ENCODE measurements at regions not wholly inside any gene's neighbourhood (a gene's known extent, or its start where the extent isn't known, plus 50 kb on each side); places are given as distances from the start of the nearest gene placed in this dataset.

DNA sequence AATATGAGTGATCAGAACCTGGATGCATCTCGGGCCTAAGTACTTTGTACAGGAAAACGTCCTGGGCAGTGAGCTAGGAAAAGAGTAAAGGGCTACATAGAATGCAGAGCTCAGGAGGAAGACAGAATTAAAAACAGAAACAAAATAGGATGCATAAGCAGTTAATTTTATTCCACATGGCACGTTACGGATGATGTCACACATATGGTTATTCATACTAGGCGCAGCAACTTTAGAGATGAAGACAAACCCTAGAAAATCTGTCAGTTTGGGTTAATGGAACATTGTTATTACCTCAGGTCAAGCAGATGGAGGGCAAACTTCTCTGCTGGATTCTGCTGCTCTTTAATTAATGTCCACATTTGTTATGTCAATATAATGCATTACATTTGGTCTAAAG, 445.4 kb downstream of the ANXA1 start:
- TF ChIP-seq TAF1 (IDR thresholded peaks at IDR 0.05; ENCODE audit: borderline replicate concordance, insufficient read depth, low read length): no peak
- no peak for TF ChIP-seq SIN3A (IDR thresholded peaks at IDR 0.05; ENCODE audit: borderline replicate concordance, insufficient read depth, low read length)

DNA sequence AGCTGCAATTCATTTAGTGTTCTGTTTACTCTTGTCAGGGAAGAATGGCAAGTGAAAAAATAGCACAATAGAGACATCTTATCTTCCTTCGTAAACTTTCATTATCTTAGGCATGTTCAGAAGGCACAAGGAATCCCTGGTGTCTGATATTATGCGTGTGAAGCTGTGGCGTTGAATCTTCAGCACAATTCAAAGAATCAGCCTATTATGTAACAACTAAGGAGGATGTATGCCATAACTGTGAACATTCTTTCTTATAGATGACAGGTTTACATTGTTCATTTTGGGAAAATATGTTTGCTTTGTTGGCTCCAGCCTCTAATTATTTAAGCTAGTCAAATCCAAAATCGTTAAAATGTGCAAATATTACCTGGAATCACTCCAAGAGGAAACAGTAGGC, 446.1 kb downstream of the ANXA1 start:
- TF ChIP-seq POLR2AphosphoS5 (IDR thresholded peaks at IDR 0.05; ENCODE audit: low read depth, low read length) (no peak), SIN3A (IDR thresholded peaks at IDR 0.05; ENCODE audit: borderline replicate concordance, insufficient read depth, low read length) (no peak), TAF1 (IDR thresholded peaks at IDR 0.05; ENCODE audit: borderline replicate concordance, insufficient read depth, low read length) (no peak), FOXP2 (optimal IDR thresholded peaks at IDR 0.05; ENCODE audit: borderline replicate concordance, extremely low read depth, extremely low read length, insufficient read depth) (no peak)
- TF ChIP-seq, protein P1, sequence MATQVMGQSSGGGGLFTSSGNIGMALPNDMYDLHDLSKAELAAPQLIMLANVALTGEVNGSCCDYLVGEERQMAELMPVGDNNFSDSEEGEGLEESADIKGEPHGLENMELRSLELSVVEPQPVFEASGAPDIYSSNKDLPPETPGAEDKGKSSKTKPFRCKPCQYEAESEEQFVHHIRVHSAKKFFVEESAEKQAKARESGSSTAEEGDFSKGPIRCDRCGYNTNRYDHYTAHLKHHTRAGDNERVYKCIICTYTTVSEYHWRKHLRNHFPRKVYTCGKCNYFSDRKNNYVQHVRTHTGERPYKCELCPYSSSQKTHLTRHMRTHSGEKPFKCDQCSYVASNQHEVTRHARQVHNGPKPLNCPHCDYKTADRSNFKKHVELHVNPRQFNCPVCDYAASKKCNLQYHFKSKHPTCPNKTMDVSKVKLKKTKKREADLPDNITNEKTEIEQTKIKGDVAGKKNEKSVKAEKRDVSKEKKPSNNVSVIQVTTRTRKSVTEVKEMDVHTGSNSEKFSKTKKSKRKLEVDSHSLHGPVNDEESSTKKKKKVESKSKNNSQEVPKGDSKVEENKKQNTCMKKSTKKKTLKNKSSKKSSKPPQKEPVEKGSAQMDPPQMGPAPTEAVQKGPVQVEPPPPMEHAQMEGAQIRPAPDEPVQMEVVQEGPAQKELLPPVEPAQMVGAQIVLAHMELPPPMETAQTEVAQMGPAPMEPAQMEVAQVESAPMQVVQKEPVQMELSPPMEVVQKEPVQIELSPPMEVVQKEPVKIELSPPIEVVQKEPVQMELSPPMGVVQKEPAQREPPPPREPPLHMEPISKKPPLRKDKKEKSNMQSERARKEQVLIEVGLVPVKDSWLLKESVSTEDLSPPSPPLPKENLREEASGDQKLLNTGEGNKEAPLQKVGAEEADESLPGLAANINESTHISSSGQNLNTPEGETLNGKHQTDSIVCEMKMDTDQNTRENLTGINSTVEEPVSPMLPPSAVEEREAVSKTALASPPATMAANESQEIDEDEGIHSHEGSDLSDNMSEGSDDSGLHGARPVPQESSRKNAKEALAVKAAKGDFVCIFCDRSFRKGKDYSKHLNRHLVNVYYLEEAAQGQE (IDR thresholded peaks at IDR 0.05; ENCODE audit: insufficient read depth in 1 of 2, low read depth in 2 of 2, low read length in 2 of 2): no peak

DNA sequence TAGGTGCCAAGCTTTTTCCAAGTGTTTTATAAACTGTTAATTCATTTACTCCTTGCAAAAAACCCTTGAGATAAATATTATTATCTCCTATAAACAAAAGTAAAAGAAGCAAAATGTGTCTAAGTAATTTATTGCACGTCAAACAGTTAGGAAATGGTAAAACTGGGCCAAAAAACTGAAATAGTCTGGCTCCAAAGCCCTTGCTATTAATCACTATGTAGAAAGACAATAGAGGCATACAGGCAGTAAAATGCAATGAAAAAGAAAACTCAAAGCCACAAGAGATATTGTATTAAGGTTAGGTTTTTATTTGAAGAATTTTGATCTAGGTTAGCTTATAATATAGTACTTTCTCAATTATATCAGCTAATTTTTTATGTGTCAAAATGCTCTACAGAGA, 457.7 kb downstream of the ANXA1 start:
- TF ChIP-seq POLR2AphosphoS5 (IDR thresholded peaks at IDR 0.05; ENCODE audit: low read depth, low read length): no peak
- no peak for TF ChIP-seq SIN3A (IDR thresholded peaks at IDR 0.05; ENCODE audit: borderline replicate concordance, insufficient read depth, low read length)
- TF ChIP-seq FOXP2 (optimal IDR thresholded peaks at IDR 0.05; ENCODE audit: borderline replicate concordance, extremely low read depth, extremely low read length, insufficient read depth): no peak
- no peak for TF ChIP-seq TAF1 (IDR thresholded peaks at IDR 0.05; ENCODE audit: borderline replicate concordance, insufficient read depth, low read length)
- TF ChIP-seq, protein P1 (IDR thresholded peaks at IDR 0.05; ENCODE audit: insufficient read depth in 1 of 2, low read depth in 2 of 2, low read length in 2 of 2): no peak

DNA sequence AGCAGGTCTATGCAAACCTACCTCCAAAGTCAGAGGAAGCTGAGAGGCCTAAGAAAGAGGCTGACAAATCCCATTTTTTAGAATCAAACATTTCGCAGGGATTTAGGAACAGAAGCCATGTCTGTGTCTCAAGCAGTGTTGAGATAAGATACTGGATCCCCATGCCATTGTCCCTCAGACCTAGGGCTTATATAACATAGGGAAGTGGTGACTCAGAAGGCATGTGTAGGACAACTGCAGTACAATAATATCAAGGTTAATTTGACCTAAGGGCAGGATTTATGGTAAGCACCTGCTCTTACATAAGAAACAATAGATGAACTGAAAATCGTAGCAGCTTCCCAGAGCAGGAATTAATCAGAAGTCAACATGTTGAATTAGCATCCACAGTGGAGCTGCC, 459.4 kb downstream of the ANXA1 start:
- no peak for TF ChIP-seq POLR2AphosphoS5 (IDR thresholded peaks at IDR 0.05; ENCODE audit: low read depth, low read length)
- no peak for TF ChIP-seq SIN3A (IDR thresholded peaks at IDR 0.05; ENCODE audit: borderline replicate concordance, insufficient read depth, low read length)
- TF ChIP-seq TAF1 (IDR thresholded peaks at IDR 0.05; ENCODE audit: borderline replicate concordance, insufficient read depth, low read length): no peak
- TF ChIP-seq, protein P1 (IDR thresholded peaks at IDR 0.05; ENCODE audit: insufficient read depth in 1 of 2, low read depth in 2 of 2, low read length in 2 of 2): no peak
- TF ChIP-seq FOXP2 (optimal IDR thresholded peaks at IDR 0.05; ENCODE audit: borderline replicate concordance, extremely low read depth, extremely low read length, insufficient read depth): no peak

DNA sequence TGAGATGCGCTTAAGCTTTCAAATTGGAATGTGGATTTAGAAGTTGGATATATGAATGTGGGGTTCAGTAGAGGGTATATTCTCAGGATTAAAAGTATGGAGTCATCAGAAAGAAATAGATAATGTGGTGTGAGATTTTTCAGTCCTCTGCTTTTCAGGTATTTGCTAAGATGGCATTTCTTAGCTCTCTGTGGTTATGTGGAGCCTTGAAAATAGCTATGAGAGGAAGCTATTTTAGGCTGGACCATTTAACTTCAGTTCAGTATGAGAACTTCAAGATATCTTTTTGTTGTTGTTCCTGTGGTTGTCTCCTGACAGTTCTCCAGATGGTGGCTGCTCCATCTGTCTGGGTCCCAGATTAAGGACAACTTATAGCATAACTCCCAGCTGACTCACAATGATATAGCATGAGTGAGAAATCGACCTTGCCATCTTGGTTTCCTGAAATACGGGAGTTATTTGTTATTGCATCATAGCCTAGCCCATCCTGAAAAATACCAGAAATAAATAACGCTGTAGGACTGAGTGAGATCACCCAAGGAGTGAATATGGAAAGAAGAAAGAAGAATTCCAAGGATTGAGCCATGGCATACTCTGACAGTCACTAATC, 461.5 kb downstream of the ANXA1 start:
- no peak for TF ChIP-seq POLR2AphosphoS5 (IDR thresholded peaks at IDR 0.05; ENCODE audit: low read depth, low read length)
- no peak for TF ChIP-seq TAF1 (IDR thresholded peaks at IDR 0.05; ENCODE audit: borderline replicate concordance, insufficient read depth, low read length)
- TF ChIP-seq SIN3A (IDR thresholded peaks at IDR 0.05; ENCODE audit: borderline replicate concordance, insufficient read depth, low read length): no peak
- TF ChIP-seq, protein P1 (IDR thresholded peaks at IDR 0.05; ENCODE audit: insufficient read depth in 1 of 2, low read depth in 2 of 2, low read length in 2 of 2): no peak
- no peak for TF ChIP-seq FOXP2 (optimal IDR thresholded peaks at IDR 0.05; ENCODE audit: borderline replicate concordance, extremely low read depth, extremely low read length, insufficient read depth)

Data from PFSK-1 (cell line).